Endothelial cell of umbilical vein (primary cell): ENCODE measurements at regions not wholly inside any gene's neighbourhood (a gene's known extent, or its start where the extent isn't known, plus 50 kb on each side); places are given as distances from the start of the nearest gene placed in this dataset.
"Not testable (repeated sequence)": the region's sequence is repeated elsewhere in the genome, so short reads cannot be mapped to it uniquely, and the experiment has no call there.

Experiments
- BruUV-seq: library from RNA; stranded (reverse); fragments of 400-500 nt; replicated peaks from 2 replicates; lab custom pipeline; 2021; lab: Mats Ljungman, UMichigan
- CTCF ChIA-PET: fragments of 300-600, 350-600 bp; sonication (Branson Sonifier 250); formaldehyde crosslinking; loops from one replicate; lab custom pipeline; 2021; ENCODE audit warnings: antibody characterized with exemption, inconsistent platforms; lab: Charles Lee
- POLR2A ChIA-PET: fragments of 300-600, 350-600 bp; sonication (Branson Sonifier 250); formaldehyde crosslinking; loops from one replicate; lab custom pipeline; 2021; ENCODE audit warnings: antibody characterized with exemption, inconsistent platforms; lab: Charles Lee
- DNase-seq: peaks from one replicate; pipeline ENCODE4 v3.0.0-alpha.2; 2011; ENCODE audit warnings: low read depth, low spot score
- FAIRE-seq: peaks from 2 replicates; lab custom pipeline; 2011; peaks lifted over from hg19 to GRCh38; lab: Jason Lieb, UNC
- H2AFZ ChIP-seq: 2 replicates; pipeline ENCODE4 v1.6.0; 2012; ENCODE audit warnings: low read depth, low read length, control low read depth, inconsistent platforms
- H3K27ac ChIP-seq: 2 replicates; pipeline ENCODE4 v1.5.1; 2011; ENCODE audit warnings: low read depth, mild to moderate bottlenecking, control low read depth, low read length, moderate library complexity; ENCODE audit not compliant: insufficient read depth
- H3K27me3 ChIP-seq, 2 experiments: 2 replicates each; pipeline versions ENCODE4 v1.6.0 to v1.6.1; 2011; ENCODE audit warnings: low read length in 2 of 2, mixed read lengths in 1 of 2; ENCODE audit not compliant: control insufficient read depth in 2 of 2, insufficient read depth in 2 of 2
- H3K36me3 ChIP-seq, 2 experiments: 2 replicates in 1 of 2; 3 replicates in 1 of 2; pipeline ENCODE4 v1.5.1; 2011; ENCODE audit warnings: low read length in 2 of 2, mild to moderate bottlenecking in 1 of 2, moderate library complexity in 1 of 2; ENCODE audit not compliant: control insufficient read depth in 2 of 2, insufficient read depth in 2 of 2; ENCODE audit errors: extremely low read depth in 1 of 2
- H3K4me1 ChIP-seq: 3 replicates; pipeline ENCODE4 v1.5.1; 2011; ENCODE audit warnings: mild to moderate bottlenecking, low read length; ENCODE audit not compliant: control insufficient read depth, insufficient read depth; ENCODE audit errors: extremely low read depth
- H3K4me2 ChIP-seq: 2 replicates; pipeline ENCODE4 v1.6.1; 2011; ENCODE audit warnings: low read length, control low read depth, mixed read lengths; ENCODE audit not compliant: insufficient read depth
- H3K4me3 ChIP-seq, 3 experiments: fragments of 200-600 bp in 1 of 3; sonication (generic), shearing (Covaris generic) in 1 of 3; replicated peaks in 1 of 3; 2 replicates each; pipeline ENCODE4 v1.5.1; 2011 to 2016; ENCODE audit warnings: control low read depth in 3 of 3, low read length in 3 of 3, mild to moderate bottlenecking in 2 of 3, inconsistent platforms in 1 of 3, low read depth in 1 of 3, moderate library complexity in 1 of 3; ENCODE audit not compliant: insufficient read depth in 1 of 3
- H3K79me2 ChIP-seq: 2 replicates; pipeline ENCODE4 v1.6.0; 2012; ENCODE audit warnings: low read length, inconsistent platforms; ENCODE audit not compliant: control insufficient read depth, insufficient read depth
- H3K9ac ChIP-seq: replicated peaks from 2 replicates; pipeline ENCODE3; 2011; ENCODE audit warnings: low read length, control low read depth; ENCODE audit not compliant: insufficient read depth; ENCODE audit errors: extremely low read depth
- H3K9me1 ChIP-seq: replicated peaks from 3 replicates; pipeline ENCODE4 v1.6.0; 2011; ENCODE audit warnings: mild to moderate bottlenecking, low read length; ENCODE audit not compliant: control insufficient read depth, insufficient read depth; ENCODE audit errors: extremely low read depth
- H3K9me3 ChIP-seq: replicated peaks from 2 replicates; pipeline ENCODE4 v1.5.1; 2012; ENCODE audit warnings: low read length, inconsistent platforms; ENCODE audit not compliant: control insufficient read depth, insufficient read depth
- H4K20me1 ChIP-seq: replicated peaks from 2 replicates; pipeline ENCODE3; 2011; ENCODE audit warnings: mild to moderate bottlenecking, low read length; ENCODE audit not compliant: control insufficient read depth, insufficient read depth; ENCODE audit errors: extremely low read depth
- EZH2 ChIP-seq: IDR thresholded peaks from 2 replicates; pipeline ENCODE4 v1.6.1; 2012; ENCODE audit warnings: borderline replicate concordance, low read depth, mild to moderate bottlenecking, moderate library complexity, low read length, inconsistent platforms; ENCODE audit not compliant: severe bottlenecking
- FOS ChIP-seq: IDR thresholded peaks from 2 replicates; pipeline ENCODE4 v1.6.1; 2011; ENCODE audit warnings: mild to moderate bottlenecking, low read length, moderate library complexity, borderline replicate concordance; ENCODE audit not compliant: insufficient read depth
- GATA2 ChIP-seq: IDR thresholded peaks from 2 replicates; pipeline ENCODE4 v1.7.0; 2011; ENCODE audit warnings: low read depth, mild to moderate bottlenecking, moderate library complexity, mixed read lengths, low read length; ENCODE audit not compliant: insufficient read length, insufficient read depth
- MYC ChIP-seq: IDR thresholded peaks from one replicate; pipeline ENCODE4 v1.6.1; 2011; ENCODE audit warnings: mild to moderate bottlenecking, low read depth, low read length
- POLR2A ChIP-seq: IDR thresholded peaks from 2 replicates; pipeline ENCODE4 v1.6.1; 2012; ENCODE audit warnings: low read depth, mild to moderate bottlenecking, control low read depth, low read length
- POLR2AphosphoS5 ChIP-seq: IDR thresholded peaks from 2 replicates; pipeline ENCODE4 v1.6.1; 2012; ENCODE audit warnings: low read depth, mild to moderate bottlenecking, control low read depth, low read length, moderate library complexity; ENCODE audit not compliant: insufficient read depth
- dilution Hi-C: fragments of 300-500 bp; cut with MboI; formaldehyde crosslinking; loops from one replicate; pipeline ENCODE4 v1.15.0; 2019; ENCODE audit warnings: low sequenced_read_pairs; ENCODE audit not compliant: extremely low pct_ligation_motif_present
- intact Hi-C: fragments of 100-400 bp; cut with micrococcal nuclease; formaldehyde crosslinking; loops from one replicate; pipeline ENCODE4 v1.10.0; 2022
- TF ChIP-seq, protein P1 (sequence below), 2 donors: IDR thresholded peaks; 1 replicate in 1 of 2; 2 replicates in 1 of 2; pipeline ENCODE4 v1.5.1; 2011; ENCODE audit warnings: low read length in 2 of 2, mild to moderate bottlenecking in 2 of 2, moderate library complexity in 2 of 2, control low read depth in 1 of 2, inconsistent platforms in 1 of 2, low read depth in 1 of 2; ENCODE audit not compliant: insufficient read depth in 1 of 2; ENCODE audit errors: extremely low read depth in 1 of 2
- TF ChIP-seq, protein P2 (sequence below): IDR thresholded peaks from 2 replicates; pipeline ENCODE4 v1.6.1; 2011; ENCODE audit not compliant: insufficient read depth, insufficient read length

DNA sequence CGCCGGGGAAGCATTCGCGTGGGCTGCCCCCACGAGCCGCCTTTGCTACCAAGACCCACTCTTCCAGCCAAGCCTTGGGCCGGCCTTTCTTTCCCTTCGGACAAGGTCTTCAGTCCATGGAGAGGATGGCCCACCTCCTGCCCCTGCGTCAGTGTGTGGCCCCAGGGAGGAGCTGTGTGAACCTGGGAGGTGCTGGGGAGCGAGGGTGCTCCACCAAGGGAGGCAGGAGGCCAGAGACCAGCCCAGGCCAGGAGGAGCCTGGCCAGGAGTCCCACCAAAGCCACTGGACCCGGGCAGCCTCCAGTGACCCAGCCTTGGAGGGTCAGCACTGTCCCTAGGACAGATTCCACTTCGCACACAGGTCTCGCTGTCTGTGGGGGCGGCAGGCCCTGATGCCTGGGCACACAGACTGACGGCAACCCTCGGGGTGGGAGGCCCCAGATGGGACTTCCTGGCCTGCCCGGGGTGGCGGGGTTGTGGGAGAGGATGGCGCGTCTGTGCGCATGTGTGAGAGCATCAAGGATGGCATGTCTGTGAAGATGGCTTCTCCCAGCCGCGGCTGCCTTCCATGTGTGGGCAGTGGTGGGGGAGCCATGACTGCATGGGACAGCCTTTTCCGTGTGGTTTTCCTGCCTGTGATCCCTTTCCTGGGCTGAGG is 113.3 kb upstream of the LPCAT1 start:
- POLR2A ChIA-PET: no interaction called here
- intact Hi-C loops: no loop called here
- dilution Hi-C loops: no loop called here
- Histone ChIP-seq H3K4me3 (no peak overlapping the region), H3K9me1 (no peaks in the 10 kb centered on the region), H3K4me1 (peaks cover 3% of the 10 kb centered on the region), H3K4me2 (no peak overlapping the region), H3K36me3 (no peaks in the 10 kb centered on the region), H3K27me3 (no peaks in the 10 kb centered on the region), H3K27ac (no peak overlapping the region), H2AFZ (no peak overlapping the region), H3K9me3 (no peaks in the 10 kb centered on the region), H4K20me1 (no peaks in the 10 kb centered on the region), H3K9ac (no peak overlapping the region), H3K79me2 (no peaks in the 10 kb centered on the region)
- no peak for DNase-seq
- TF ChIP-seq EZH2 (no peak), POLR2A (no peak), POLR2AphosphoS5 (no peak), FOS (no peak), GATA2 (no peak), MYC (no peak)
- TF ChIP-seq, protein P1, sequence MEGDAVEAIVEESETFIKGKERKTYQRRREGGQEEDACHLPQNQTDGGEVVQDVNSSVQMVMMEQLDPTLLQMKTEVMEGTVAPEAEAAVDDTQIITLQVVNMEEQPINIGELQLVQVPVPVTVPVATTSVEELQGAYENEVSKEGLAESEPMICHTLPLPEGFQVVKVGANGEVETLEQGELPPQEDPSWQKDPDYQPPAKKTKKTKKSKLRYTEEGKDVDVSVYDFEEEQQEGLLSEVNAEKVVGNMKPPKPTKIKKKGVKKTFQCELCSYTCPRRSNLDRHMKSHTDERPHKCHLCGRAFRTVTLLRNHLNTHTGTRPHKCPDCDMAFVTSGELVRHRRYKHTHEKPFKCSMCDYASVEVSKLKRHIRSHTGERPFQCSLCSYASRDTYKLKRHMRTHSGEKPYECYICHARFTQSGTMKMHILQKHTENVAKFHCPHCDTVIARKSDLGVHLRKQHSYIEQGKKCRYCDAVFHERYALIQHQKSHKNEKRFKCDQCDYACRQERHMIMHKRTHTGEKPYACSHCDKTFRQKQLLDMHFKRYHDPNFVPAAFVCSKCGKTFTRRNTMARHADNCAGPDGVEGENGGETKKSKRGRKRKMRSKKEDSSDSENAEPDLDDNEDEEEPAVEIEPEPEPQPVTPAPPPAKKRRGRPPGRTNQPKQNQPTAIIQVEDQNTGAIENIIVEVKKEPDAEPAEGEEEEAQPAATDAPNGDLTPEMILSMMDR (IDR thresholded peaks at IDR 0.05; ENCODE audit: extremely low read depth in 1 of 2, insufficient read depth in 1 of 2, low read depth in 1 of 2, low read length in 2 of 2): no peak
- TF ChIP-seq, protein P2, sequence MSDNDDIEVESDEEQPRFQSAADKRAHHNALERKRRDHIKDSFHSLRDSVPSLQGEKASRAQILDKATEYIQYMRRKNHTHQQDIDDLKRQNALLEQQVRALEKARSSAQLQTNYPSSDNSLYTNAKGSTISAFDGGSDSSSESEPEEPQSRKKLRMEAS: no peak
- BruUV-seq: no TSS peak
- no peak for FAIRE-seq
- CTCF ChIA-PET: no interaction called here

DNA sequence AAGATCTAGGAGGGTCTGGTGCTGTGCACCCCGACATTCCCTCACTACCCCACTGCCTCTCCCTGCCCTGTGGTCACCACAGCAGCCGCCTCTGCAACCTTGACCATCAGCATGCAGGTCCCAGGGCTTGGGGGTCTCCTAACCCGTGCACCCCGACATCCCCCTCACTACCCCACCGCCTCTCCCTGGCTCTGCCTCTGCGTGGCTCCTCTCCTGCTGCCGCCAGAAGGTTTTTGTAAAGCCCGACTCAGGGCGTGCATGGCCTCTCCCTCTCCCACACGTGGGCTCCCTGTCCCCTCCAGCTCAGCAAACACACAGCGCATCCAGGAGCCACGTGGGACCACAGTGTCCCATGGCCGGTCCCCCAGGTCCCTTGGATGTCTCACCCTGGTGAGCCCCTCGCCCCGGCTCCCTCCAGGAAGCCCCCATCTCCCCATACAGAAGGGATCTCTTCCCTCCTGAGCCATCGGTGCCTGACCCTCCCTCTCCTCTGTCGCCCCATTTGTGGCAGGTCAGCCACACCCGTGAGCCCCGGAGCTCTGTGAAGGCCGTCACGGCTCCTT is 112.5 kb upstream of the LPCAT1 start:
- BruUV-seq, H3K9me3 ChIP-seq, H3K4me1 ChIP-seq, CTCF ChIA-PET, H3K9me1 ChIP-seq, H3K36me3 ChIP-seq, H3K79me2 ChIP-seq, H3K9ac ChIP-seq, FAIRE-seq, H2AFZ ChIP-seq, H3K4me2 ChIP-seq, intact Hi-C loops, DNase-seq, POLR2A ChIA-PET, H3K4me3 ChIP-seq, dilution Hi-C loops, H3K27me3 ChIP-seq, H3K27ac ChIP-seq, H4K20me1 ChIP-seq: not testable (repeated sequence)

DNA sequence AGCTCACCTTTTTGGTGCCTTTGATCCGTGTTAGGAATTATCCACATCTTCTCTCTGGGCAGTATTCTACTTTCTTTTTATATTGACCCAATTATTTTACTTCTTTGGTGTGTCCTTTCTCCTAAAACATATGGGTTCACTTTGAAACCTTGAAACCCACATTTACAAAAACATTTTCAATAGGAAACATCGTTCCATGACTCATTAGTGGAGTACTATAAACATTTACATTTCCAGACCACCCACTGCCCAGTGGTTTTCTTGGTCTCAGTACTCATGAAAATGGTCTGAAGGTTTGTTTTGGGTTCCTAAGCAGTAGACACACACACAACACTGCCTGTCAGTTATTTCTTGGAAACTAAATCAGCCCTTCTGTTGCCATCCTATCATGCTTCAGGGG is 111.7 kb upstream of the LPCAT1 start:
- H3K4me2 ChIP-seq, POLR2A ChIA-PET, H3K9me1 ChIP-seq, CTCF ChIA-PET, H3K27me3 ChIP-seq, H4K20me1 ChIP-seq, H3K79me2 ChIP-seq, intact Hi-C loops, H3K27ac ChIP-seq, H3K9me3 ChIP-seq, H3K4me1 ChIP-seq, dilution Hi-C loops, DNase-seq, FAIRE-seq, H3K4me3 ChIP-seq, BruUV-seq, H2AFZ ChIP-seq, H3K36me3 ChIP-seq, H3K9ac ChIP-seq: not testable (repeated sequence)
